SU-DHL-6 (cell line): ENCODE measurements at regions not wholly inside any gene's neighbourhood (a gene's known extent, or its start where the extent isn't known, plus 50 kb on each side); places are given as distances from the start of the nearest gene placed in this dataset.

Experiments
- EZH2phosphoT487 ChIP-seq: fragments of 200-600 bp; sonication (generic), shearing (Covaris generic); conservative IDR thresholded peaks from 2 replicates; pipeline ENCODE4 v1.6.1; 2018; ENCODE audit warnings: mild to moderate bottlenecking, antibody characterized with exemption, low read length, moderate library complexity, mixed read lengths
- TF ChIP-seq, protein P1 (sequence below): fragments of 200-600 bp; sonication (generic); IDR thresholded peaks from one replicate; pipeline ENCODE4 v1.5.1; 2017; ENCODE audit warnings: antibody characterized with exemption, mild to moderate bottlenecking, low read length, moderate library complexity; ENCODE audit not compliant: insufficient read depth, poor library complexity, severe bottlenecking

DNA sequence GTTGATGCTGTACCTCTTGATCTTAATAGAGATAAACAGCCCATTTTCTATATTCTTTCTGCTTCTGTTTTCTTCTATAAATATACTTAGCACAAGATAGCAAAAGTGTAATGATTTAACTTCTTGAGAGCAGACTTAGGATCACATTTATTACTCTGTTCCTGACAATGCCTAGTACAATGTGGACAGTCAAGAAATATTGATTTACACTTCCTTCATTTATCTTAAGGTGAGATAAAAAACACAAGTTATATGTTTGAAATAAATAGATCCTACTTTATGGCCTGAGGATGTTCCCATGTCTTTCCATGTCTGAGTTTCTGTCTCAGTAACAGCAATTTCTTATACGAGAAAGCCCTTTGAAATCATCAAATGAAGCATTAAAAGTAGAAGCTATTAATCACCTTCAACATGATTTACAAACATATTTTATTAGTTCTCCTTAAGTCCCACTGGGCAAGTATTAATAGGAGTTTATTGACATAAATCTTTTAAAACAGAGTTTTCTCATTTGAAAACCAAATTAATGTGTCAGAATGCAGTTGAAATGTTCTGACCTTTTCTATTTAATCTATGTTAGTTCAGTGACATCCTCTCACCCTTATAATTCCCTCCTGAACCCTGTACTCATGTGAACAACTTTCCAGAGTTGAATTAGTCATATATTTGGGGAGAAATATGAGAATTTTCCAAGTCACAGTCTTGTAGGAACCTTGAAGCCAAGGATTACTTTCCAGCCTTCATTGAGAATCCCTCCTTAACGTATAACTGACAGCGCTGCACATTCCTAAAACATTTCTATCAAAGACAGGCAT, 1611.7 kb upstream of the TENM4 start:
- TF ChIP-seq, protein P1, sequence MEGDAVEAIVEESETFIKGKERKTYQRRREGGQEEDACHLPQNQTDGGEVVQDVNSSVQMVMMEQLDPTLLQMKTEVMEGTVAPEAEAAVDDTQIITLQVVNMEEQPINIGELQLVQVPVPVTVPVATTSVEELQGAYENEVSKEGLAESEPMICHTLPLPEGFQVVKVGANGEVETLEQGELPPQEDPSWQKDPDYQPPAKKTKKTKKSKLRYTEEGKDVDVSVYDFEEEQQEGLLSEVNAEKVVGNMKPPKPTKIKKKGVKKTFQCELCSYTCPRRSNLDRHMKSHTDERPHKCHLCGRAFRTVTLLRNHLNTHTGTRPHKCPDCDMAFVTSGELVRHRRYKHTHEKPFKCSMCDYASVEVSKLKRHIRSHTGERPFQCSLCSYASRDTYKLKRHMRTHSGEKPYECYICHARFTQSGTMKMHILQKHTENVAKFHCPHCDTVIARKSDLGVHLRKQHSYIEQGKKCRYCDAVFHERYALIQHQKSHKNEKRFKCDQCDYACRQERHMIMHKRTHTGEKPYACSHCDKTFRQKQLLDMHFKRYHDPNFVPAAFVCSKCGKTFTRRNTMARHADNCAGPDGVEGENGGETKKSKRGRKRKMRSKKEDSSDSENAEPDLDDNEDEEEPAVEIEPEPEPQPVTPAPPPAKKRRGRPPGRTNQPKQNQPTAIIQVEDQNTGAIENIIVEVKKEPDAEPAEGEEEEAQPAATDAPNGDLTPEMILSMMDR: no peak
- TF ChIP-seq EZH2phosphoT487: no peak
